HUES48 (cell line): ENCODE measurements at regions not wholly inside any gene's neighbourhood (a gene's known extent, or its start where the extent isn't known, plus 50 kb on each side); places are given as distances from the start of the nearest gene placed in this dataset.
"Not testable (repeated sequence)": the region's sequence is repeated elsewhere in the genome, so short reads cannot be mapped to it uniquely, and the experiment has no call there.

Experiments used
- H3K27ac ChIP-seq: one replicate; pipeline ENCODE4 v1.7.0; 2013; ENCODE audit warnings: low read depth, low read length, inconsistent platforms
- H3K27me3 ChIP-seq: 2 replicates; pipeline ENCODE4 v1.6.1; 2013; ENCODE audit warnings: mild to moderate bottlenecking, low read length; ENCODE audit not compliant: control insufficient read depth, insufficient read depth
- H3K36me3 ChIP-seq: 2 replicates; pipeline ENCODE4 v1.6.1; 2013; ENCODE audit warnings: low read length; ENCODE audit not compliant: control insufficient read depth, insufficient read depth
- H3K4me1 ChIP-seq: 2 replicates; pipeline ENCODE4 v1.6.1; 2013; ENCODE audit warnings: mild to moderate bottlenecking, low read length; ENCODE audit not compliant: control insufficient read depth, insufficient read depth
- H3K4me3 ChIP-seq: 2 replicates; pipeline ENCODE4 v1.5.1; 2013; ENCODE audit warnings: mild to moderate bottlenecking, low read depth, low read length
- H3K9ac ChIP-seq: 2 replicates; pipeline ENCODE4 v1.6.1; 2013; ENCODE audit warnings: mild to moderate bottlenecking, low read depth, low read length, moderate library complexity
- H3K9me3 ChIP-seq: 2 replicates; pipeline ENCODE4 v1.6.1; 2013; ENCODE audit warnings: low read length; ENCODE audit not compliant: control insufficient read depth, insufficient read depth

GRCh38 chr11:122422682-122423081, 232.8 kb upstream of the UBASH3B start:
- Histone ChIP-seq H3K36me3 (no peaks in the 10 kb centered on the region), H3K9ac (no peak overlapping the region), H3K27ac (no peak overlapping the region), H3K4me3 (no peak overlapping the region), H3K9me3 (no peaks in the 10 kb centered on the region), H3K27me3 (no peaks in the 10 kb centered on the region), H3K4me1 (peaks cover 16% of the 10 kb centered on the region)

GRCh38 chr11:122421702-122422101, 233.8 kb upstream of the UBASH3B start:
- H3K4me1 ChIP-seq, result peaks cover 16% of the 10 kb centered on the region
- no peak overlapping the region for H3K4me3 ChIP-seq
- no peak overlapping the region for H3K9ac ChIP-seq
- H3K9me3 ChIP-seq, result no peaks in the 10 kb centered on the region
- H3K36me3 ChIP-seq, result no peaks in the 10 kb centered on the region
- H3K27ac ChIP-seq, result no peak overlapping the region
- H3K27me3 ChIP-seq, result no peaks in the 10 kb centered on the region

- Histone ChIP-seq H3K27me3 (no peaks in the 10 kb centered on the region), H3K9me3 (peaks cover 18% of the 10 kb centered on the region; the same call in 1 of the 2 replicates), H3K4me3 (no peak overlapping the region), H3K9ac (no peak overlapping the region), H3K4me1 (peaks cover 16% of the 10 kb centered on the region), H3K36me3 (no peaks in the 10 kb centered on the region), H3K27ac (no peak overlapping the region)
Measured at GRCh38 chr11:122418032-122418431, 237.5 kb upstream of the UBASH3B start.

GRCh38 chr11:122414406-122415018, 241.0 kb upstream of the UBASH3B start:
- H3K4me1 ChIP-seq, result peaks cover 27% of the 10 kb centered on the region
- no peak overlapping the region for H3K9ac ChIP-seq
- H3K27me3 ChIP-seq, result no peaks in the 10 kb centered on the region
- no peaks in the 10 kb centered on the region for H3K36me3 ChIP-seq
- peaks cover 18% of the 10 kb centered on the region; the same call in 1 of the 2 replicates for H3K9me3 ChIP-seq
- no peak overlapping the region for H3K4me3 ChIP-seq
- H3K27ac ChIP-seq, result no peak overlapping the region

- Histone ChIP-seq H3K9ac (no peak overlapping the region), H3K4me1 (peaks cover 27% of the 10 kb centered on the region), H3K4me3 (no peak overlapping the region), H3K27me3 (no peaks in the 10 kb centered on the region), H3K27ac (no peak overlapping the region), H3K9me3 (peaks cover 18% of the 10 kb centered on the region; the same call in 1 of the 2 replicates), H3K36me3 (no peaks in the 10 kb centered on the region)
Measured at GRCh38 chr11:122413677-122414076, 241.8 kb upstream of the UBASH3B start.

GRCh38 chr11:122412581-122412980, 242.9 kb upstream of the UBASH3B start:
- no peaks in the 10 kb centered on the region for H3K36me3 ChIP-seq
- H3K4me3 ChIP-seq, result no peak overlapping the region
- H3K4me1 ChIP-seq, result peaks cover 27% of the 10 kb centered on the region
- no peaks in the 10 kb centered on the region for H3K27me3 ChIP-seq
- peaks cover 18% of the 10 kb centered on the region; the same call in 1 of the 2 replicates for H3K9me3 ChIP-seq
- no peak overlapping the region for H3K9ac ChIP-seq
- no peak overlapping the region for H3K27ac ChIP-seq

GRCh38 chr11:122406466-122406865, 249.1 kb upstream of the UBASH3B start:
- H3K9me3 ChIP-seq, result no peaks in the 10 kb centered on the region
- H3K4me3 ChIP-seq, result no peak overlapping the region
- H3K27ac ChIP-seq, result no peak overlapping the region
- H3K4me1 ChIP-seq, result peaks cover 12% of the 10 kb centered on the region
- no peaks in the 10 kb centered on the region for H3K27me3 ChIP-seq
- no peak overlapping the region for H3K9ac ChIP-seq
- no peaks in the 10 kb centered on the region for H3K36me3 ChIP-seq

- Histone ChIP-seq H3K4me3 (no peak overlapping the region), H3K9me3 (no peaks in the 10 kb centered on the region), H3K9ac (no peak overlapping the region), H3K4me1 (peaks cover 4% of the 10 kb centered on the region; the same call in 1 of the 2 replicates), H3K27ac (no peak overlapping the region), H3K36me3 (no peaks in the 10 kb centered on the region), H3K27me3 (no peaks in the 10 kb centered on the region)
Measured at GRCh38 chr11:122405547-122406341, 249.8 kb upstream of the UBASH3B start.

GRCh38 chr11:122404571-122404970, 251.0 kb upstream of the UBASH3B start:
- H3K27ac ChIP-seq, result no peak overlapping the region
- H3K4me3 ChIP-seq, result no peak overlapping the region
- H3K4me1 ChIP-seq, result no peaks in the 10 kb centered on the region
- no peaks in the 10 kb centered on the region for H3K36me3 ChIP-seq
- H3K27me3 ChIP-seq, result no peaks in the 10 kb centered on the region
- no peaks in the 10 kb centered on the region for H3K9me3 ChIP-seq
- H3K9ac ChIP-seq, result no peak overlapping the region

GRCh38 chr11:122401581-122401980, 253.9 kb upstream of the UBASH3B start:
- H3K9me3 ChIP-seq, H3K4me3 ChIP-seq, H3K27me3 ChIP-seq, H3K36me3 ChIP-seq, H3K9ac ChIP-seq, H3K4me1 ChIP-seq, H3K27ac ChIP-seq: not testable (repeated sequence)

- H3K9ac ChIP-seq, result no peak overlapping the region
- H3K9me3 ChIP-seq, result no peaks in the 10 kb centered on the region
- no peak overlapping the region for H3K27ac ChIP-seq
- no peaks in the 10 kb centered on the region for H3K27me3 ChIP-seq
- no peaks in the 10 kb centered on the region for H3K4me1 ChIP-seq
- no peaks in the 10 kb centered on the region for H3K36me3 ChIP-seq
- no peak overlapping the region for H3K4me3 ChIP-seq
Measured at GRCh38 chr11:122399375-122399774, 256.1 kb upstream of the UBASH3B start.
